Thymus (tissue), 11 donors: ENCODE measurements at regions not wholly inside any gene's neighbourhood (a gene's known extent, or its start where the extent isn't known, plus 50 kb on each side); places are given as distances from the start of the nearest gene placed in this dataset.

Source experiments
- DNase-seq, 9 donors: peaks; one replicate each; pipeline ENCODE4 v3.0.0-alpha.2; 2013; ENCODE audit warnings: low spot score in 9 of 9, low read depth in 6 of 9, missing footprints in 1 of 9
- H3K27ac ChIP-seq, 2 donors: one replicate each; pipeline ENCODE4 v1.5.1; 2013; ENCODE audit warnings: control low read depth in 1 of 2, low read depth in 1 of 2, low read length in 1 of 2, mild to moderate bottlenecking in 1 of 2, moderate library complexity in 1 of 2
- H3K27me3 ChIP-seq, 2 donors: one replicate each; pipeline ENCODE4 v1.5.1; 2013; ENCODE audit warnings: low read length in 1 of 2; ENCODE audit not compliant: control insufficient read depth in 2 of 2, insufficient read depth in 1 of 2
- H3K36me3 ChIP-seq, 2 donors: one replicate each; pipeline ENCODE4 v1.5.1; 2013; ENCODE audit warnings: low read length in 1 of 2, mild to moderate bottlenecking in 1 of 2, moderate library complexity in 1 of 2; ENCODE audit not compliant: control insufficient read depth in 2 of 2, insufficient read depth in 2 of 2
- H3K4me1 ChIP-seq, 2 donors: one replicate each; pipeline ENCODE4 v1.5.1; 2013; ENCODE audit warnings: low read length in 2 of 2; ENCODE audit not compliant: control insufficient read depth in 2 of 2, insufficient read depth in 2 of 2
- H3K4me3 ChIP-seq, 2 donors: one replicate each; pipeline ENCODE4 v1.5.1; 2013; ENCODE audit warnings: low read length in 2 of 2, control low read depth in 1 of 2, mild to moderate bottlenecking in 1 of 2
- H3K9me3 ChIP-seq, 2 donors: one replicate each; pipeline ENCODE4 v1.5.1; 2013; ENCODE audit warnings: low read length in 1 of 2, mild to moderate bottlenecking in 1 of 2; ENCODE audit not compliant: control insufficient read depth in 2 of 2, insufficient read depth in 1 of 2
- WGBS: extraction: QIAGEN DNeasy Blood & Tissue Kit; methylation state at CpG from one replicate; pipeline ENCODE4 v1.1.7; 2013; 5-methylcytosine and 5-hydroxymethylcytosine counted together
- donor health status: healthy.

- Histone ChIP-seq H3K27ac (no peak overlapping the region), H3K4me3 (no peak overlapping the region), H3K36me3 (no peaks in the 10 kb centered on the region), H3K27me3 (no peaks in the 10 kb centered on the region), H3K4me1 (no peaks in the 10 kb centered on the region), H3K9me3 (no peaks in the 10 kb centered on the region)
- WGBS = 92% methylated on average over 2 of the region's 2 CpGs
- DNase-seq = no peak
Measured at GRCh38 chr5:23396346-23396745, 111.1 kb upstream of the PRDM9 start.

DNA sequence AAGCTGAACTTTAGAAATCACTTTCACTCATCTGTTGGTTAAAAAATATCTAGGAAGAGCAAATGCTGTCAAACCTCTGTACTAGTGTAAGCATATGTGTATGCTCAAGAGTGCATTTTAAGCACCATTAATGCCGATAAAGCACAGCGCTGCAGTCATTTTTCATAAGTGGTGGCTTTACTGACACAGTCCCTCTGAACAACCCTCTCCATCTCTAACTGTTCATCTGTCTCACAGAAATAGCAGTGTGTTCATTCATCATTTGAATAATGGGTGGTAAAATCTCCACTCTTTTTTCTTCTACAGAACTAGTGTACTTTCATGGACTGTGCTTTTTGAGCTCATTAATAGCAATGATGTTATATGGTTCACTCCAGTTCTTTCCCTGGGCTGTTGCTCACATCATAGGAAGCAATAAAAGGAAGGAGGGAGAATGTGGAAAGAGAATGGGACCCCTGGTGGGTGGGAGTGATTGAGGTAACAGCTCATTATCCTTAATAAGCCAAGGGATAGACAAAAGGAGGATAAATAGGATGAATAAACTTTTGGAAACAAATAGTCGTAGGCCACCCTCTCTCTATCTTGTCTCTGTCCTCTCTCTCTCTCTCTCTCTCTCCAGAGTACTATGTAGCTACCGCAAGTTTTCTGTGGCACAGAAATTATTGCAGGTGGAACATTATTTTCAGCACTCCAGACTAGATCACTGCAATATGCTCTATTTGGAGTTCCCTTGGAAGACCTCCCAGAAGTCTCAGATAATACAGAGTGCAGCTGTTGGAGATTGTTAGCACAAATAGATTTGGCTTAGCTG, 117.9 kb upstream of the PRDM9 start:
- H3K36me3 ChIP-seq = no peaks in the 10 kb centered on the region
- DNase-seq = no peak
- no peaks in the 10 kb centered on the region for H3K4me1 ChIP-seq
- H3K9me3 ChIP-seq = no peaks in the 10 kb centered on the region
- no peaks in the 10 kb centered on the region for H3K27me3 ChIP-seq
- no peak overlapping the region for H3K4me3 ChIP-seq
- WGBS = 92% methylated on average over 4 of the region's 4 CpGs
- no peak overlapping the region for H3K27ac ChIP-seq

DNA sequence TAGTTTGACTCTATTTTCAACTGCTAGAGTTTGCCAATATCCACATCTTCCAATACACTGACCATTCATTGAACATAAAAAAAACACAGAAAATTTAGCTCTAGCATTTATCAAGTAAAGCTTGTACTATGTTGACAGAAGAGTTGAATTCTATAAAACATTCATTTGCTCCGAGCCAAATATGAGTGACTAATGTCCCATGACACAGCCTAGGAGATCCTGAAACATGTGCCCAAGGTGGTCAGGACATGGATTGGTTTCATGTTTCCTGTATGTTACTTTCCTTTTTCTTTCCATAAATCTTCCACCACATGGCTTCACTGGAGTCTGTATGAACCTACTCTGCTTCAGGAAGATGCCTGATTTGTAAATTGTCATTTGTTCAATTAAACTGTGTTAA, 122.4 kb upstream of the PRDM9 start:
- no peaks in the 10 kb centered on the region for H3K4me1 ChIP-seq
- no peak overlapping the region for H3K4me3 ChIP-seq
- no peak overlapping the region for H3K27ac ChIP-seq
- H3K36me3 ChIP-seq = no peaks in the 10 kb centered on the region
- no peaks in the 10 kb centered on the region for H3K9me3 ChIP-seq
- WGBS = 93% methylated on average over 1 of the region's 1 CpG
- DNase-seq = no peak
- H3K27me3 ChIP-seq = no peaks in the 10 kb centered on the region

- Histone ChIP-seq H3K4me1 (no peaks in the 10 kb centered on the region), H3K36me3 (no peaks in the 10 kb centered on the region), H3K4me3 (no peak overlapping the region), H3K9me3 (no peaks in the 10 kb centered on the region), H3K27me3 (no peaks in the 10 kb centered on the region), H3K27ac (no peak overlapping the region)
- DNase-seq = no peak
Measured at GRCh38 chr5:23372177-23372576, 135.2 kb upstream of the PRDM9 start.

GRCh38 chr5:23368393-23368792, 139.0 kb upstream of the PRDM9 start:
- no peak for DNase-seq
- 95% methylated on average over 3 of the region's 3 CpGs for WGBS

DNA sequence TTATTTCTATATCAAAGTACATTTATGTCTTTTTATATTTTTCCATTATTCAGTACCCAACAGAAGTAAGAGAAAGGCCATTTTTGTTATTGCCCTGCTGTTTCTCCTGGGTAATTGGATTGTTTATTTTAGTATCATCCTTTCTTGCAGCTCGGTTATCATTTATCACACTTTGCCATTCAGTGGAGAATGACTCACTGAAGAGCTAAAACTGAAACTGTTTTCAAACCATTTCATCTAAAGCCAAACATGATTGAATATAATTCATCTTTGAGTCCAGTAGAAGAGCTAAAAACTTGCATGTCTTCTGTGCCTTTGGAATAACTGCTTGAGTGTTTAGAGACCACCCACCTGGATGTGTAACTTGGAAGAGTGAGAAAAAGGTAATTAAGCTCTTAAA, 139.5 kb upstream of the PRDM9 start:
- Histone ChIP-seq H3K36me3 (no peaks in the 10 kb centered on the region), H3K4me3 (no peak overlapping the region), H3K9me3 (no peaks in the 10 kb centered on the region), H3K27ac (no peak overlapping the region), H3K27me3 (no peaks in the 10 kb centered on the region), H3K4me1 (no peaks in the 10 kb centered on the region)
- no peak for DNase-seq
- WGBS = 81% methylated on average over 1 of the region's 1 CpG

More at GRCh38 chr5:23368393-23368792, 139.0 kb upstream of the PRDM9 start:
- H3K27me3 ChIP-seq = no peaks in the 10 kb centered on the region
- H3K4me3 ChIP-seq = no peak overlapping the region
- H3K36me3 ChIP-seq = no peaks in the 10 kb centered on the region
- H3K27ac ChIP-seq = no peak overlapping the region
- no peaks in the 10 kb centered on the region for H3K9me3 ChIP-seq
- H3K4me1 ChIP-seq = no peaks in the 10 kb centered on the region

DNA sequence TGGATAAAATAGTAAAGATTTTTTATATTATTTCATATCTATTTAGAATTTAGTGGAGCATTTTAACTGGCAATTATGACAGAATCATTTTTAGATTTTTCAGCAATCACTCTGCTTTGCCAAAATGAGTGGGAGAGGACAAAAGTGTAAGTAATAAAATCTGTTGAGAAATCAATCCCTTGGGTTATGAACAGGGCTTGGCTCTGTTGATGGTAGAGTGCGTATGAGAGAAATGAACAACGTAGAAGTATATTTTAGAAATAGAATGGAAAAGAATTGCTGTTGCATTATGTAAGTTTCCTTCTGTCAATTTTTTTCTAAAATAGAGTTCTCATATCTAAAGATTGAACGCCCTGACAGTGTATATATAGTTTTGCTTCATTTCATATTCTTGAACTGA, 154.1 kb upstream of the PRDM9 start:
- no peaks in the 10 kb centered on the region for H3K4me1 ChIP-seq
- no peak for DNase-seq
- 96% methylated on average over 3 of the region's 3 CpGs for WGBS
- H3K9me3 ChIP-seq = no peaks in the 10 kb centered on the region
- H3K4me3 ChIP-seq = no peak overlapping the region
- no peaks in the 10 kb centered on the region for H3K36me3 ChIP-seq
- no peaks in the 10 kb centered on the region for H3K27me3 ChIP-seq
- no peak overlapping the region for H3K27ac ChIP-seq

- WGBS = 84% methylated on average over 8 of the region's 8 CpGs
- DNase-seq = no peak
- H3K36me3 ChIP-seq = no peaks in the 10 kb centered on the region
- no peaks in the 10 kb centered on the region for H3K4me1 ChIP-seq
- H3K27me3 ChIP-seq = no peaks in the 10 kb centered on the region
- no peaks in the 10 kb centered on the region for H3K9me3 ChIP-seq
- H3K4me3 ChIP-seq = no peak overlapping the region
- no peak overlapping the region for H3K27ac ChIP-seq
Measured at GRCh38 chr5:23352446-23352845, 155.0 kb upstream of the PRDM9 start.

- H3K9me3 ChIP-seq = no peaks in the 10 kb centered on the region
- no peak overlapping the region for H3K4me3 ChIP-seq
- no peaks in the 10 kb centered on the region for H3K27me3 ChIP-seq
- no peaks in the 10 kb centered on the region for H3K36me3 ChIP-seq
- WGBS = 97% methylated on average over 2 of the region's 2 CpGs
- no peaks in the 10 kb centered on the region for H3K4me1 ChIP-seq
- H3K27ac ChIP-seq = no peak overlapping the region
- DNase-seq = no peak
Measured at GRCh38 chr5:23343121-23343520, 164.3 kb upstream of the PRDM9 start.
